ENCODE measurements at regions not wholly inside any gene's neighbourhood (a gene's known extent, or its start where the extent isn't known, plus 50 kb on each side); places are given as distances from the start of the nearest gene placed in this dataset.
"Not testable (repeated sequence)": the region's sequence is repeated elsewhere in the genome, so short reads cannot be mapped to it uniquely, and the experiment has no call there.

DNA sequence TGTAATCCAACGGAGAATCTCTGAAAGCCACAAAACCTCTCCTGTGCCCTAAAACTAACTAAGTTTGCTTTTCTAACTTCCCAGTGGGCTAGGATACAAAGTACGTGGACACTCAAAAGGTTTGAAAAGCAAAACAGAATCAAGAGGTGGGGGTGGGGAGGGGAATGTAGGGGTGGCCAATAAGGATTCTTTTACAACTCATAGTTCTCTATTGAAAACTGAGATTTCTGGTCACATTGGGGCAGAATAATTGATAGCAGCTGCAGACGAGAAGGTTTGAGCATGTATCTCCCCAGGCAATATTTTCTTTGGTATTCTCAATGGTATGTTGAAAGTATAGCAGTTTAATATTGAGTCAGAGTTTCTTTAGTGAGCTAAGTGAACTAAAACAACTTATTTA is 376.7 kb upstream of the CITED2 start:
- no peak for DNase-seq (ENCODE audit: low read depth)

DNA sequence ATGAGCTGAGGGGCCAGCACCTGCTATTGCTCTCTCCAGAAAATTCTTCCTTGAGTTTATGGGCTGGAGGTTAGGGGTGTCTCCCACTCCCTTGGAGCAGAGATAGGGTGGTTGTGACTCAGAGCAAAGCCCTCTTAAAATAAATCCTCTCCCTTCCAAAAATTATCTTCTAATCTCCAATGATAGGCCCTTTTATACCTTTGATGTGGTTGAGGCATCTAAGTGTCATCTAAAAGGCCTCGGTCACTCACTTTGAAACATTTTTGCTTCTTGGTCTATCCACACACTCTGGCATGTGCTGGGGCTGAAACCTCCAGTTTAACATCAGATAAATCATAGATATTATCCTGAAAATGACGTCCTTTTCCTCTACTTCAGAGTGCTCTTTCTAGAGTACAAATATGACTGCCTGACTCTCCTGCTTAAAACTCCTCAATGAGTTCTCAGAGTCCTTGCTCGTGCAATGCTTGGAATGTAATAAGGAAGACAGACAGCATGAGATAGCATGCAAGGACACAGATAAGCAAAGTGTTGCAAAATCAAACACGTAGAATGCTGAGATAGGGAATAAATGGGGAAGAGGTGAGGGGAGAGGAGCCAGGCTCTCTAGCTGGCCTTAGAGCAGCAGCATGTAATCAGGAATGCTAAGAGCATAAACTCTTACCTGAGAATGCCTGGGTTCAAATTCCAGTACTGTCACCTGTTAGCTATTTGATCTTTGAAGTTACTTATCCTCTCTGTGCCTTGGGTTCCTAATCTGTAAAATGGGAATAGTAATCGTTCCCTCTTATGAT is 374.1 kb upstream of the CITED2 start:
- no peak for DNase-seq (ENCODE audit: low read depth)

GRCh38 chr6:139747154-139747553 is 372.7 kb upstream of the CITED2 start:
- no peak for DNase-seq (ENCODE audit: low read depth)

DNA sequence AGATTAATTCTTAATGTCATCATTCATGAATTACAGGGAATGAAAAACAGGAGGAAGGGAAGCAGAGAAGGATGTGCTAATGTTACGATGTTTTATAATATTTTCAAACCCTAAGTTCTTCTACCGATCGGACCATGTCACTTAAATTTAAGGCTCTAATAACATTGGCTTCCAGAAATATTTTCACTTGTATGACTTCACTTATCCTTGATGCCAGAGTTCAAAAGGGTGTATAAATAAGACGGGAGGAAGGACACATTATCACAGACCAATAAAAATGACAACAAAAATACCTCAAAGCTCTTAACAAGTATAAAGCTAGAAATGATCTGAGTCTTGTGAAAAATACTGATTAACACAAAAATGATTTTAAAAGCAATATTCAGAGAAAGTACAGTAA is 370.4 kb upstream of the CITED2 start:
- no peak for DNase-seq (ENCODE audit: low read depth)

DNA sequence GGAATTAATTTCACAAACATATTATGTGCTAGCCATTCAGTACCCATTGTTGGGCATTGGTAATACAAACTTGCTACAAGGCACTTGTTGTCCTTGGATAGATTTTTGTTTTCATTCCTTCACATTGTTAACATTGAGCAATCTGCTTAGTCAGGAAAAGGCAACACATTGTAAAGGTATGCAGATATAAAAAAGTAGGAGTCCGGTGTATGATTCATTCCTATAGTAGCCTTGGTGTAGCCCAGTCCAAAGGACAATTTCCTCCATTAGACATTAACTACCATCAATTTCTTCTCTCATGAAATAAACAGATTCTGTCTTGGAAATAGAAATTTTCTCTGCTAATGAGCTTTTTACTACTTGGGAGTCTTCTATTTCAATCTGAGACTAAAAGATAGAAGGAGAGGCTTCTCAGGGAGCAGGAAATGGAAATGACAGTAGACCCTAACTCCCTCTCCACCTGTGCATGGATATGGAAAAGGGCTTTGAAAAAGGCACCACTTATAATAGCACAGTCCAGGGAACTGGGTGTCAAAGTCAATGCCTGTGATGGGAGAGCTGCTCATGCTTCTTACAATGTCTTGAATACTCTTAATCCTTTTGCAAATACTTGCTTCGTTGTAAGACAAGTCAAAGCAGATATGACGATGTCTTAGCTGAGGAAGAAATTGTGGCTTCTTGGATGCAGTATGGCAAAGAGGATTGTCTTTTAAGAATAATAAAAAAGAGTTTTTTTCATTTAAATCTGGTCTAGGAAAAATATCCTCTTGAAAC is 369.4 kb upstream of the CITED2 start:
- no peak for DNase-seq (ENCODE audit: low read depth)

DNA sequence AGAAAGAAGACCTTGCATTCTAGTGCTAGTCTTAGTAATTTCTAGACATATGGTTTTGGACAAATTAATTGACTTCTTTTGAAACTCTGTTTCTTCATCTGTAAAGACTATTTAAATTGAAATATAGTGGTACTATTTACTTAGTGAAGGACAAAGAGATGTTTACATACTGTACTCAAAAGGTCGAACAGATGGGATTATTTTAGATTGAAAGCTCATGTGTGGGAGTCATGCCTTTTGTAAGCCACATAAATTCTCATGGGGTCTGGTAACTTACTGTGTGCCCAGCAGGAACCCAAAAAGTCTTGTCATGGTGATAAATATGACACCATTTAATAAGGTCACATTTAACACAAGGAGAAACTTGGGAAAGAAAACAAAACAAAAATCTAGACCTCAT is 368.2 kb upstream of the CITED2 start:
- no peak for DNase-seq (ENCODE audit: low read depth)

- DNase-seq (ENCODE audit: low read depth): no peak
These were observed 364.5 kb upstream of the CITED2 start for GRCh38 chr6:139738801-139739455.

DNA sequence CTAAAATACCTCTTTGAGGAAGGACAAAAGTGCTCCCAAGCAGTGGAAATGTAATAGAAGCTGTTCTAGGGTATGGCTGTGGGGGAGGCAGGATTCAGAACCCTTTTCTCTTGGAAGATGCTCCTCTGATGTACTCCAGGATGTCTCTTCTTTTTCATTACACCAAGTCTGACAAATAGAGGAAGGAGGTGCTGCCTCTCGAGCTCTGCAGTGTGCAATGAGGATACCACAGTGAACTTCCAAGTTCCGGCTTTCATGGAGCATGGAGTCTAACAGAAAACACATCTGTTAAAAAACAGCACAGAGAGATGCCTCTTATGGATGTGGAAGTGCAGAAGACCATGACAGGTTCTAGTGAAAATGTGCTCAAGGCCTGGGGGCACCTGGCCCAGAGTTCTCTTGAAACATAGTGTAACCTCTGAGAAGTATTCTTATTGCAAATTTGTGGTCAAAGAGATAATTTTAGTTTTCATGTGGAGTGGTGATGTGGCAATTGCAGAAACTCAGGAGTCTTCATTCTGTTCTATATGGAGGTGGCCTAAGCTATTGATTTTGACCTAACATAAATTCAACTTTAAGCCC is 362.0 kb upstream of the CITED2 start:
- DNase-seq (ENCODE audit: low read depth): no peak

DNA sequence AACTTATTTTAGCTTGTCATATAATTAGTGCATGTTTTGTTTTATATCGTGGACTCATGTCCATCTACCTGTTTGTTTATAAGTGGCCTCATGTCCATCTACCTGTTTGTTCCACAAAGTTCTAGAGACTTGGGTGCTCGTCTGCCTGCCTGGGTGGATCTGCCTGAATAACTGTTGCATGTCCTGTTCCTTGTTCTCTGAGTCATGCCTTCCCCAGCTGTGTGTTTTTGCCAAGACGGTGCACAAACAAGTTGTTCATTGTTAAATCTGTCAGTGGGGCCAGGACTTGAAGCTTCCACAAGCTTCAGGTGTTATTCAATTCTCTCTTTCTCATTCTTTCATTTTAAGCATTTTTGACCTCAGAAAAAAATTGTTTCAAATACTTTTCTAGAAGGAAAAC is 358.0 kb upstream of the CITED2 start:
- DNase-seq (ENCODE audit: low read depth): no peak

- DNase-seq (ENCODE audit: low read depth): no peak
These were observed 356.0 kb upstream of the CITED2 start for GRCh38 chr6:139730340-139730974.

- no peak for DNase-seq (ENCODE audit: low read depth)
These were observed 354.5 kb upstream of the CITED2 start for GRCh38 chr6:139728876-139729427.

DNA sequence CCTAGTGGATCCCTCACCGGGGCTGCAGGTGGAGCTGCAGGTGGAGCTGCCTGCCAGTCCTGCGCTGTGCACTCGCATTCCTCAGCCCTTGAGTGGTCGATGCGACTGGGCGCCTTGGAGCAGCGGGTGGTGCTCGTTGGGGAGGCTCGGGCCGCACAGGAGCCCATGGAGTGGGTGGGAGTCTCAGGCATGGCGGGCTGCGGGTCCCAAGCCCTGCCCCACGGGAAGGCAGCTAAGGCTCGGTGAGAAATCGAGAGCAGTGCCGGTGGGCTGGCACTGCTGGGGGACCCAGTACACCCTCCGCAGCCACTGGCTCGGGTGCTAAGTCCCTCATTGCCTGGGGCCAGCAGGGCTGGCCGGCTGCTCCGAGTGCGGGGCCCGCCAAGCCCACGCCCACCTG is 351.8 kb upstream of the CITED2 start:
- not testable (repeated sequence) for DNase-seq (ENCODE audit: low read depth)

GRCh38 chr6:139722530-139722929 is 348.1 kb upstream of the CITED2 start:
- DNase-seq (ENCODE audit: low read depth): no peak

DNA sequence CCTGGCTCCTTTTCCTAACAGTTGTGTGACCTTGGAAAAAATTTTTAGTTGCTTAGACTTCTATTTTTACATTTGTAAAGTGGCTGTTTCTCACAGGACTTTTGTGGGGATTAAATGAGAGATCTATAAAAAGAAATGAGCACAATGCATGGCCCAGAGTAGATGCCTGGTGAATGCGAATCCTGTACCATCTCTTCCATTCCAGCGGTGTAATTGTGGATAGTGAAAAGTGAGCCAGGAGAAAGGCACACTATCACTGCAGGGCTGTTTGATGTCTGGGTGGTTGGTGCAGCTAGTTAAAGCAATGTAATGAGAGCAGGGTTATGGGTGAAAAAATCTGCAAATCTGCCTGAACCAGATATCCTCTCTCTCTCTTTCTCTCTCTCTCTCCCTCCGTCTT is 347.5 kb upstream of the CITED2 start:
- DNase-seq (ENCODE audit: low read depth): no peak

- no peak for DNase-seq (ENCODE audit: low read depth)
These were observed 339.6 kb upstream of the CITED2 start for GRCh38 chr6:139713900-139714506.

DNA sequence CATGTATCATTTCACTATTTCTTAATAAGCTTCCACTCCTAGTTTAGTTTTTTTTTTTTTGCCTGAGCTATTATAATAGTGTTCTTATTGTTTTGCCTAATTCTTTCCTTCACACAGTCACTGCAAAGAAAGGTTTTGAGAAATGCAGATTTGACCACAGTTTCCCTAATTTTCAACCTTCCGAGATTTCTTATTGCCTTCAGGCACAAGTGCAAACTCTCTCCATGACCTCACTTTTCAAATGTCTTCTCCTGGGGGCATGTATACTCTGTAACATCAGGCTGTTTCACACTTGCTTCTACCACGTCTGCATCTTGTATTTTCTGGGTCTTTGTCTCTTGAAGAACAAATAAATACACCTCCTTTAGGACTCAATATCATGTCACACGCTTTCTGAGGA is 339.0 kb upstream of the CITED2 start:
- DNase-seq (ENCODE audit: low read depth): no peak

DNA sequence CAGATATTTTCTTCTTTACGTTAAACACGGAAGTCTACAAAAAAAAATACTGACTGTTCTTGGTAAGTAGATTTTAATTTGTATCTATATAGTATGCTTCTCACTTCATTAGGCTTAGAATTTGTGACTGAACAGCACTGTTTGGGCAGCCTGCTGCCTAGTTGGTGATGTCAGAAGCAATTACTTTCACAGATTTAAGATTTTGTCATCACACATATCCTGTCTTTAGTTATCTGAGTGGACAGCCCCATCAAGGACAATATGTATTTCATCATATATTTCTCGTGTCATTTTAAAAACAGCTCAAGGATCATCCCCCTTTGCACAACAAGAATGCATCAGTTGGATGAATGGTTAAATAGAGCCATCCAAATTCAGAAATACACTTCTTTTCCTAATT is 338.4 kb upstream of the CITED2 start:
- DNase-seq (ENCODE audit: low read depth): no peak

DNA sequence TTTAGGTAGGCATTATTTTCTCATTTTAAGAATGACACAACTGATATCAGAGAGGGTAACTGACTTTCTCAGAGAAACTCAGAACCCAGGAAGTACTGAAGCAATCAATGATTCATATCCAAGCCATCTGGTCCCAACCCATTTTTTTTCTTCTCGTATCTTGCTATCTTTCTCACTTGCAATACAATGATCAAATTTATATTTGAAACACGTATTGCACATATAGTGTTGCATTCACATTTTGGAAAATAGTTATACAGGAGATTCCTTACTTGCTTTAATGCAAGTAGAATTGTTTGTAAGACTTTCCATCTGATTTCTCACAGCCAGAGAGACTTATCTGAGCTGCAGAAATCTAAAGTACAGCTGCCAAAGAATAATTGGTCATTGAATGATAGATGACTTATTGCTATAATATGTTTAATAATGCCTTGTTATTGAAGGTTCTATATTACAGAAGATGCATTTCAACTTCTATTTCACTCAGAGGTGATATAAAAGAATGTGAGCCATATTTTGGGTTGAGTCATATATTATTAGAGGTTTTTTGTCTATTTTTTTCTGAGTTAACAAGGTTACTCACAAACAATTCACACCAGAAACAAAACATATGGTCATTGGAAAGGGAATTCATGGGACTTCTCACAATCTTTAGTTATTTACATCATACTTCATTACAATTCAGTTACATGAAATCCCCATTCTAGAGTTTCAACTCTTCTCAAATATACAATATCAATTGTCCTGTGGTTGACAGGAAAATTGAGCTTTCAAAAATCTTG is 337.5 kb upstream of the CITED2 start:
- DNase-seq (ENCODE audit: low read depth): no peak

- no peak for DNase-seq (ENCODE audit: low read depth)
These were observed 336.1 kb upstream of the CITED2 start for GRCh38 chr6:139710556-139710955.

DNA sequence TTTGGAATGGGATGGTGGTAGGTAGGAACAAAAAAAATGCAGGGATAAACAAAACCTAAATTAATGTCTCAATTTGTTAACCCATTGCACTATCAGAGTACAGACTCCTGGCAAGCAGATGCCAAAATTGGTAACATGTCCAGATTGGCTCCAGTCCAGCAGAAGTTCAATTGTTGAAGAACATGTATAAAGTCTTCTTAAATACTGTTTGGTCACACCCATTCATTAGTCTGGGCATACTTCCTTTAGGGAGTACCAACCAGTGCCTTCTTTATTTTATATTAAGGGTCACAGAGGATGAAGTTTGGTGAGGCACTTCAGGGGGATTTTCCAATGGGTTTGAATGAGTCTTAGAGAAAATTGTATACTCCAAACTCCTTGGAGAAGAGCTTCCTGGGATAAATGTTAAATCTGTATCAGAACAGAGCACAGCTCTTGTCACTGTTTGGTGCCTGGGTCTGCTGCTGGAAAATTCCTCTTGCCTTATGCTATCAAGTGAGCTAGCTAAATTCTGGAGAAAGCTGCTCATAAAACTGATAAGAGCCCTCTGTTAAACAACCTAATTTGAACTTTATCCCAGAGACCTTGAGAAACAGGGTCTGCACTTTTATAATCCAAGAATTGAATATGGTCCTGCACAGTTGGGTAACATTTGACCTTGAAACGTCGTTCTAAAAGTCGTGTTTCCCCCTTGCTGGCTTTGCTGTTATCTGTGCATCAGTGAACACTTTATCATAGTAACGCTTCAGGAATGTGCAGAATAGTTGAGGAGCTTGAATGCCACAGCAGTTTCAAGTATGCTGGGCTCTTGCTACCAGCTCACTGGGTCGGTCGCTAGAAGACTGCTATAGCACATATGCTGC is 334.1 kb upstream of the CITED2 start:
- no peak for DNase-seq (ENCODE audit: low read depth)

Data from T-helper 22 cell (primary cell).